Prostate gland (tissue), 2 donors: ENCODE measurements at regions not wholly inside any gene's neighbourhood (a gene's known extent, or its start where the extent isn't known, plus 50 kb on each side); places are given as distances from the start of the nearest gene placed in this dataset.

Source experiments
- CTCF ChIP-seq, 4 experiments: fragments of 200-600 bp in 2 of 4; fragments of 450-650 bp in 2 of 4; sonication (generic) in 2 of 4; IDR thresholded peaks; 1 replicate in 3 of 4; 2 replicates in 1 of 4; pipeline ENCODE4 v1.5.1; 2016 to 2019; ENCODE audit warnings: antibody characterized with exemption in 4 of 4, mild to moderate bottlenecking in 2 of 4, moderate library complexity in 2 of 4
- POLR2A ChIP-seq: fragments of 450-650 bp; IDR thresholded peaks from one replicate; pipeline ENCODE4 v1.6.1; 2016; ENCODE audit warnings: antibody characterized with exemption, mild to moderate bottlenecking
- POLR2AphosphoS5 ChIP-seq: sonication (generic); formaldehyde crosslinking; IDR thresholded peaks from one replicate; pipeline ENCODE4 v1.6.1; 2017; ENCODE audit warnings: antibody characterized with exemption

GRCh38 chr1:14080653-14081052 lies 380.7 kb downstream of the PRDM2 start:
- TF ChIP-seq CTCF (IDR thresholded peaks at IDR 0.05) (no peak), POLR2AphosphoS5 (no peak), POLR2A (no peak)
